ENCODE measurements at regions not wholly inside any gene's neighbourhood (a gene's known extent, or its start where the extent isn't known, plus 50 kb on each side); places are given as distances from the start of the nearest gene placed in this dataset.

DNA sequence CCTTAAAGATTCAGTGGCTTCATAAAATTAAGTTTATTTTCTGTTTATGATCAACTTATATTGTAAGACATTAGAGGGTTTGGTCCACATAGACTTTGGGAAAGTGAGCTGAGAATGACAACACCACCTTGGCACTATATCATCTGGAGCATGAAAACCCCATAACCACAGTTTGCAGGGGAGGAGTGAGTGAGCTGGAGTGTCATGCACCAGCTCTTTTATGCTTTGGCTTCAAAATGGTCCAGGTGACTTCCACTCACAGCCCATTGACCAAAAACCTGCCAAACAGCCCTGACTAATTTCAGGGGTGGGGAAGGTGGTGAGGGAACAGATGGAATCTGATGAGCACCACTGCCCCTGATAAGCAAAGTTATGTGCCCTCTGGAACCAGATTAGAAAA lies 295.8 kb downstream of the DMRTA1 start:
- H3K9me1 ChIP-seq (ENCODE audit: control insufficient read depth, extremely low read depth, insufficient read depth, low read length): no peaks in the 10 kb centered on the region
- no peak overlapping the region for H3K4me3 ChIP-seq (ENCODE audit: control insufficient read depth in 2 of 3, extremely low read depth in 1 of 3, insufficient read depth in 2 of 3, low read depth in 1 of 3, low read length in 3 of 3)
- FAIRE-seq (no peak), DNase-seq (ENCODE audit: low read depth, low spot score) (no peak)
- no peak overlapping the region for H3K4me2 ChIP-seq (ENCODE audit: control insufficient read depth, extremely low read depth, insufficient read depth, low read depth, low read length)
- no peaks in the 10 kb centered on the region for H3K27me3 ChIP-seq (ENCODE audit: control insufficient read depth, extremely low read depth, insufficient read depth, low read length)
- no peaks in the 10 kb centered on the region for H3K9me3 ChIP-seq (ENCODE audit: control insufficient read depth, low read depth, low read length)
- TF ChIP-seq EZH2 (IDR thresholded peaks at IDR 0.05; ENCODE audit: low read length): no peak
- TF ChIP-seq, protein P1, sequence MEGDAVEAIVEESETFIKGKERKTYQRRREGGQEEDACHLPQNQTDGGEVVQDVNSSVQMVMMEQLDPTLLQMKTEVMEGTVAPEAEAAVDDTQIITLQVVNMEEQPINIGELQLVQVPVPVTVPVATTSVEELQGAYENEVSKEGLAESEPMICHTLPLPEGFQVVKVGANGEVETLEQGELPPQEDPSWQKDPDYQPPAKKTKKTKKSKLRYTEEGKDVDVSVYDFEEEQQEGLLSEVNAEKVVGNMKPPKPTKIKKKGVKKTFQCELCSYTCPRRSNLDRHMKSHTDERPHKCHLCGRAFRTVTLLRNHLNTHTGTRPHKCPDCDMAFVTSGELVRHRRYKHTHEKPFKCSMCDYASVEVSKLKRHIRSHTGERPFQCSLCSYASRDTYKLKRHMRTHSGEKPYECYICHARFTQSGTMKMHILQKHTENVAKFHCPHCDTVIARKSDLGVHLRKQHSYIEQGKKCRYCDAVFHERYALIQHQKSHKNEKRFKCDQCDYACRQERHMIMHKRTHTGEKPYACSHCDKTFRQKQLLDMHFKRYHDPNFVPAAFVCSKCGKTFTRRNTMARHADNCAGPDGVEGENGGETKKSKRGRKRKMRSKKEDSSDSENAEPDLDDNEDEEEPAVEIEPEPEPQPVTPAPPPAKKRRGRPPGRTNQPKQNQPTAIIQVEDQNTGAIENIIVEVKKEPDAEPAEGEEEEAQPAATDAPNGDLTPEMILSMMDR (optimal IDR thresholded peaks at IDR 0.05 in 1 of 3, IDR thresholded peaks at IDR 0.05 in 1 of 3, conservative IDR thresholded peaks at IDR 0.05 in 1 of 3; ENCODE audit: extremely low read depth in 1 of 3, insufficient read depth in 2 of 3, low read length in 3 of 3): no peak
- H3K79me2 ChIP-seq (ENCODE audit: control insufficient read depth, insufficient read depth, low read length): no peaks in the 10 kb centered on the region
- H2AFZ ChIP-seq (ENCODE audit: control insufficient read depth, low read length): no peak overlapping the region
- H4K20me1 ChIP-seq (ENCODE audit: control insufficient read depth, extremely low read depth, insufficient read depth, low read length): no peaks in the 10 kb centered on the region
- H3K4me1 ChIP-seq (ENCODE audit: control insufficient read depth, extremely low read depth, insufficient read depth, low read length): no peaks in the 10 kb centered on the region
- H3K9ac ChIP-seq (ENCODE audit: control insufficient read depth, extremely low read depth, insufficient read depth, low read length): no peak overlapping the region
- dilution Hi-C loops (cut with MboI; ENCODE audit: extremely low pct_ligation_motif_present, low sequenced_read_pairs): no loop called here
- H3K36me3 ChIP-seq (ENCODE audit: control insufficient read depth in 2 of 2, extremely low read depth in 1 of 2, insufficient read depth in 2 of 2, low read length in 2 of 2): no peaks in the 10 kb centered on the region
- H3K27ac ChIP-seq (ENCODE audit: control insufficient read depth, insufficient read depth, low read length): no peak overlapping the region

DNA sequence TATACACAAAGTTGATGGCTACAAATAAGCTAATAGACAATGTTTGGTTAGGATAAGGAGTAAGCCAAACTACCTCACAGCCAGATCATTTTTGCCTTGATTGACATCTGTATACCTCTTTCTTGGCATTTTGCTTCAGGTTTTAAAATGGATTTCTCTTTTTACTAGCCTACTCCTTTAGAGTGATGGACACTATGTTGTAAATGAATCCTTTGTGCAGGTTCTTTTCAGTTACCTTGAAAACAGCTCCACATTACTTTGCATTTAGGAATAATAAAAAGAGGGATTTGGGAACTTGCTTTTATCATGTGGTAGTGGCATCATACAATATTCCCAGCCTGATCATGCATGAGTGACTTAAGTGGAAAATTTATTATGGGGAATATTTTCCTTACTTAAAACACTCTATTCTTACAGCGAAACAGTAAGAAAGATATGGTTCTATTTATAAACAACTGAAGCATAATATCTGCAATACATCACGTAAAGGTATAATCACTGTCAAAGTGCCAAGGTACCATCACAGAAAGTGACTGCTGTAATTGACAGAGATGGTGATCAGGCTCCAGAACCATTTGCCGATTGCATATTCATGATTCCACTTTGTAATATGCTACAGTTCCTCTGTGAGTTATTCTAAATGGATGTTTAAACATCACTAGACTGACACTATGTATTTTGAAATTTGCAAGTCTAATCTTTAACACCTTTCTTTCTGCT lies 327.0 kb downstream of the DMRTA1 start:
- Histone ChIP-seq H3K27ac (ENCODE audit: control insufficient read depth, insufficient read depth, low read length) (no peak overlapping the region), H3K9me3 (ENCODE audit: control insufficient read depth, low read depth, low read length) (no peaks in the 10 kb centered on the region), H4K20me1 (ENCODE audit: control insufficient read depth, extremely low read depth, insufficient read depth, low read length) (no peaks in the 10 kb centered on the region), H2AFZ (ENCODE audit: control insufficient read depth, low read length) (no peak overlapping the region), H3K9ac (ENCODE audit: control insufficient read depth, extremely low read depth, insufficient read depth, low read length) (no peak overlapping the region), H3K79me2 (ENCODE audit: control insufficient read depth, insufficient read depth, low read length) (no peaks in the 10 kb centered on the region), H3K9me1 (ENCODE audit: control insufficient read depth, extremely low read depth, insufficient read depth, low read length) (no peaks in the 10 kb centered on the region), H3K4me1 (ENCODE audit: control insufficient read depth, extremely low read depth, insufficient read depth, low read length) (no peaks in the 10 kb centered on the region), H3K27me3 (ENCODE audit: control insufficient read depth, extremely low read depth, insufficient read depth, low read length) (no peaks in the 10 kb centered on the region), H3K4me3 (ENCODE audit: control insufficient read depth in 2 of 3, extremely low read depth in 1 of 3, insufficient read depth in 2 of 3, low read depth in 1 of 3, low read length in 3 of 3) (no peak overlapping the region), H3K4me2 (ENCODE audit: control insufficient read depth, extremely low read depth, insufficient read depth, low read depth, low read length) (no peak overlapping the region), H3K36me3 (ENCODE audit: control insufficient read depth in 2 of 2, extremely low read depth in 1 of 2, insufficient read depth in 2 of 2, low read length in 2 of 2) (no peaks in the 10 kb centered on the region)
- dilution Hi-C loops (cut with MboI; ENCODE audit: extremely low pct_ligation_motif_present, low sequenced_read_pairs): no loop called here
- no peak for FAIRE-seq
- DNase-seq (ENCODE audit: low read depth, low spot score): no peak
- TF ChIP-seq, protein P1 (optimal IDR thresholded peaks at IDR 0.05 in 1 of 3, IDR thresholded peaks at IDR 0.05 in 1 of 3, conservative IDR thresholded peaks at IDR 0.05 in 1 of 3; ENCODE audit: extremely low read depth in 1 of 3, insufficient read depth in 2 of 3, low read length in 3 of 3): no peak
- no peak for TF ChIP-seq EZH2 (IDR thresholded peaks at IDR 0.05; ENCODE audit: low read length)
